ENCODE measurements at regions not wholly inside any gene's neighbourhood (a gene's known extent, or its start where the extent isn't known, plus 50 kb on each side); places are given as distances from the start of the nearest gene placed in this dataset.

- no peak for DNase-seq
- no peak overlapping the region for H3K4me3 ChIP-seq (ENCODE audit: insufficient read depth, low read depth, low read length)
- no peaks in the 10 kb centered on the region for H3K36me3 ChIP-seq (replicated peaks; ENCODE audit: control insufficient read depth, insufficient read depth, low read length)
- H3K27me3 ChIP-seq (ENCODE audit: control insufficient read depth, insufficient read depth, low read length) = no peaks in the 10 kb centered on the region
Measured at GRCh38 chr18:22314420-22314819, 103.3 kb downstream of the CTAGE1 start.

DNA sequence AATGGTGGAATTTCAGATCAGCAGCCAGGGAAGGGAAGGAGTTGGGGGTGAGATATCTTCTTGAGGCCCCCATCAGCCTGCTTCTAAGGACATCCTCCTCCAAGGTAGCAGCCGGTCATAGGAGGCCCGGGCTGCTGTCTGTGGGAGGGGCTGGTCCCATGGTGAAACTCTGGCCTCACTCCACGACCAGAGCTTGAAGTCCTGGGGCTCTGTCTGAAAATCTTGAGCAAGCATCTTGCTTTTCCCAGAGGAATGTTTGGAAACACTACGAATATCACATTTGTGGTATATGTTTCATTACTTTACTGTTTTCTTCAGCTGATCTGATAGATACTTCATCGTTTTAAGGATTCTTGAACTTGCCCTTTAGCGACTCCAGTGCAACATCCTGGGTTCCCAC lies 103.7 kb downstream of the CTAGE1 start:
- DNase-seq = no peak

DNA sequence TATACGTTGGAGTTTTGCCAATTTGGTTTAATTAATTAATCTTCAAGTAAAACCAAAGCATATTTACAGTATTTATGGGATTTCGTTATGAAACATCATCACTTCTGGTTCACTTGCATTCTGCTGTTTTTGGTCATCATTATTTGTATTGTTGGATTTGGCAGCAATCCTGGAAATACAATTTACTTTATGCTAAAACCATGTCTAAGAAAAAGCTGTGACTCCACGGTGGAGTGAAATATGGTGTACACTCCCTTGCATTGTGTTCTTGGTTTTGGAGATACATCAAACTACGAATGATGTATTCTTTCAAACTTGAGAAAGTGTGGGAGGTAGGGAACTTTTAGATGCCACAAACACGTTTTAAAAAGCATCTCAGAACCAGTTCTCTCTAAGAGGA lies 106.4 kb downstream of the CTAGE1 start:
- H3K36me3 ChIP-seq (replicated peaks; ENCODE audit: control insufficient read depth, insufficient read depth, low read length) = no peaks in the 10 kb centered on the region
- H3K27me3 ChIP-seq (ENCODE audit: control insufficient read depth, insufficient read depth, low read length) = no peaks in the 10 kb centered on the region
- H3K4me3 ChIP-seq (ENCODE audit: insufficient read depth, low read depth, low read length) = no peak overlapping the region
- DNase-seq = no peak

More for the DNA sequence above, 103.7 kb downstream of the CTAGE1 start:
- H3K27me3 ChIP-seq (ENCODE audit: control insufficient read depth, insufficient read depth, low read length) = no peaks in the 10 kb centered on the region
- no peaks in the 10 kb centered on the region for H3K36me3 ChIP-seq (replicated peaks; ENCODE audit: control insufficient read depth, insufficient read depth, low read length)
- no peak overlapping the region for H3K4me3 ChIP-seq (ENCODE audit: insufficient read depth, low read depth, low read length)

DNA sequence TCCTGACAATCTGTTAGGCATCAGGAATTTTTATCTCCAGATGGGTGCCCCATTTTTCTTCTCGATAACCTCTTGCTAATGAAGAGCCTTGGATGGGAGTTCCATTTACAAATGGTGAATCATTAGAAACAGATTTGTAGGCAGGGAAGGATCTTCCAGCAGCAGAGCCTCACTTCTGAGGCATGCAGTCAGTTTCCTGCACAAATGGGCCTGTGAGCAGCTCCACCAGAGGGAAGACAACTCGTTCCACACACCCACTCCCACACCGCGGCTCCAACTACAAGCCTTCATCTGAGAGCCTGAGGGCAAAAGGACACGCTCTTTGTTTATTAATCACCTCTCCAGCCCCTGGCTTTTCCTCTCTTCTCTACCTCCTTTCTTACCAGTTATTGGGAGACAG lies 108.5 kb downstream of the CTAGE1 start:
- H3K27me3 ChIP-seq (ENCODE audit: control insufficient read depth, insufficient read depth, low read length) = no peaks in the 10 kb centered on the region
- no peak overlapping the region for H3K4me3 ChIP-seq (ENCODE audit: insufficient read depth, low read depth, low read length)
- no peak for DNase-seq

GRCh38 chr18:22307528-22307927 lies 110.2 kb downstream of the CTAGE1 start:
- DNase-seq = no peak
- Histone ChIP-seq H3K4me3 (ENCODE audit: insufficient read depth, low read depth, low read length) (no peak overlapping the region), H3K27me3 (ENCODE audit: control insufficient read depth, insufficient read depth, low read length) (no peaks in the 10 kb centered on the region), H3K36me3 (replicated peaks; ENCODE audit: control insufficient read depth, insufficient read depth, low read length) (no peaks in the 10 kb centered on the region)

More for the DNA sequence above, 108.5 kb downstream of the CTAGE1 start:
- H3K36me3 ChIP-seq (replicated peaks; ENCODE audit: control insufficient read depth, insufficient read depth, low read length) = no peaks in the 10 kb centered on the region

GRCh38 chr18:22303927-22304326 lies 113.8 kb downstream of the CTAGE1 start:
- DNase-seq = no peak
- H3K36me3 ChIP-seq (replicated peaks; ENCODE audit: control insufficient read depth, insufficient read depth, low read length) = no peaks in the 10 kb centered on the region
- H3K27me3 ChIP-seq (ENCODE audit: control insufficient read depth, insufficient read depth, low read length) = peaks cover 1% of the 10 kb centered on the region; the same call in 1 of the 2 replicates
- no peak overlapping the region for H3K4me3 ChIP-seq (ENCODE audit: insufficient read depth, low read depth, low read length)

DNA sequence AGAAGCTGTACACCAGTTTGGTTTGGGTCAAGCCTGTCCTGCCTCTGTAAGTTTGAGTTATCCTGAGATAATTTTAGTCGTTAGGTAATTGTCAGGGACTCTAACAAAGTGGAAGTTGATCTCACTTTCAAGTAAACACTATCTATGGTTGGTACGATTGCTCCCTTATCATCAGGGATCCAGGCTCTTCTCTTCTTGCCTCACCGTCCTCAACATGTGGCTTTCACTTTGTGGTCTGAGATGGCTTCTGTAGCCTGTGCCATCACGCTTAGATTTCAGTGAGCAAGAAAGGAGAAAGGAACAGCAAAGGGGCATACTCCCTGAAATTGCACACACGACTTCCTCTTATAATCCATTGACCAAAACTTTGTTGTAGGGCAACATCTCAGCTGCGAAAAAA lies 115.6 kb downstream of the CTAGE1 start:
- Histone ChIP-seq H3K36me3 (replicated peaks; ENCODE audit: control insufficient read depth, insufficient read depth, low read length) (no peaks in the 10 kb centered on the region), H3K27me3 (ENCODE audit: control insufficient read depth, insufficient read depth, low read length) (peaks cover 1% of the 10 kb centered on the region; the same call in 1 of the 2 replicates), H3K4me3 (ENCODE audit: insufficient read depth, low read depth, low read length) (no peak overlapping the region)
- no peak for DNase-seq

DNA sequence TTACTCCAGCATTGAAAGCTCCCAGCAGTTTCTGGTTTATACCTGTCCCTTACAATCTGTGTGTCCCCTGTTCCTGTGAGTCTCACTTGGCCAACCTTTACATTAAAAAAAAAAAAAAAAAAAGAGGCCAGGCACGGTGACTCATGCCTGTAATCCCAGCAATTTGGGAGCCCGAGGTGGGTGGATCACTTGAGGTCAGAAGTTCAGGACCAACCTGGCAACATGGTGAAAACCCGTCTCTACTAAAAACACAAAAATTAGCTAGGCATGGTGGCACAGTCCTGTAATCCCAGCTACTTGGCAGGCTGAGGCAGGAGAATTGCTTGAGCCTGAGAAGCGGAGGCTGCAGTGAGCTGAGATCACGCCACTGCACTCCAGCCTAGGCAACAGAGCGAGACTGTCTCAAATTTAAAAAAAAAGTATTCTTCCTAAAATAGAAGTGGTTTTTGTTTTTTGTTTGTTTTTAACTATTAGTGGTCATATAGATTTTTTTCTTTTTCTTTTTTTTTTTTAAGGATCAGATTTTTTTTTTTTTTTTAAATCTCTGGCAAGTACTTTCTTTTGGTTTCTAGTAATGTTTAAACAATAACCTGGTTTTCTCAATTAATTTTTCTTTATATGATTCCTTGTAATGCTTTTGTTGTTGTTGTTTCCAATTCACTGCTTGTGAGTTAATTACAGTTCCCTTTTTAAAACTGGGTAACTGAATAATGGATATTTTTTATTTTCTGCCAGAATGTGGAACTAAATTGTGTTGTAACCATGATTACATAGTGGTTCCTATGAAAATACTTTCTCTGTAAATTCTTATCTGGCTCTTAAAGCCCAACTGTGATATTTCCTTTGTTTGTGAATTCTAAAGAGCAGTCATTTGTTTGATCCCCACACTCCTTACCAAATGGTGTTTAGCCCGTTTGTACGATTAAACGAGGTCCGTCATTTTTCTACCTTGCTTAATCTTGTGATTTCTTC lies 116.8 kb downstream of the CTAGE1 start:
- no peak for DNase-seq
- Histone ChIP-seq H3K36me3 (replicated peaks; ENCODE audit: control insufficient read depth, insufficient read depth, low read length) (no peaks in the 10 kb centered on the region), H3K4me3 (ENCODE audit: insufficient read depth, low read depth, low read length) (no peak overlapping the region), H3K27me3 (ENCODE audit: control insufficient read depth, insufficient read depth, low read length) (peaks cover 1% of the 10 kb centered on the region; the same call in 1 of the 2 replicates)

DNA sequence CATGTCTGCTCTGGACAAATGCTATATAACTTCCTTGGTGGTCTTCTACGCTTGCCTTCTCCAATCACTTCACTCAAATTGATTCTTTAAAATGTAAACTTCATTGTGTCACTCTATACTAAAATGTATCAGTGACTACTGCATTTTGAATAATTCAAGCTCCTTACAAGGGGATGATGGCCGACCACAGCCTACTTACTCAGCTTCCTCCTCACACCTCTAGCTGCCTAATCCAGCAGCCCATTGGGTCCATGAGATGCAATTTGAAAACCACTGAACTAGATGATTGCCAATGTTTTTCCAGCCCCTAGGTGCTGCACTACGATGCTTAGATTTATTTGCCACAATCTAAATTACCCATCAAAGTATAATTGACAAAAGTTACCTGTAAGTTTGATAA lies 120.7 kb downstream of the CTAGE1 start:
- no peaks in the 10 kb centered on the region for H3K36me3 ChIP-seq (replicated peaks; ENCODE audit: control insufficient read depth, insufficient read depth, low read length)
- peaks cover 1% of the 10 kb centered on the region; the same call in 1 of the 2 replicates for H3K27me3 ChIP-seq (ENCODE audit: control insufficient read depth, insufficient read depth, low read length)
- DNase-seq = no peak
- no peak overlapping the region for H3K4me3 ChIP-seq (ENCODE audit: insufficient read depth, low read depth, low read length)

- H3K4me3 ChIP-seq (ENCODE audit: insufficient read depth, low read depth, low read length) = no peak overlapping the region
- H3K27me3 ChIP-seq (ENCODE audit: control insufficient read depth, insufficient read depth, low read length) = no peaks in the 10 kb centered on the region
- no peak for DNase-seq
Measured at GRCh38 chr18:22296304-22296703, 121.4 kb downstream of the CTAGE1 start.

DNA sequence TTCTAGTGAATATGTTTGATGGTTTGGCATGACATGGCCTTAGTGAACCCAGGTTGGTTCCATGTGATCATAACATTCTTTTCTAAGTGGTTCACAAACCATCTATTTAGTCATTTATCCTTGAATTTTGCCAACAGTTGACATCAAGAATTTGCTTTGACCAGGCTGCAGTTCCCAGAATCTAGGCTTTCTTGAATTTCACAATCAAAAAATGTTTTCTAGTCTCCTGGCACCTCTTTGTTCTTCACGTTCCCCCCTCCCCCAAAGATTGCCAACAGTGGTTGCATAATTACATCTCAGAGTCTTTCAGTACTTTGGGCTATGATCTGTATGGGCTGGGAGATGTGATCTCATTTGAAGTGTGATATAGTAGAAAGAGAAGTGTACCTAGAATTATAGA lies 124.0 kb downstream of the GATA6 start:
- Histone ChIP-seq H3K4me3 (ENCODE audit: insufficient read depth, low read depth, low read length) (no peak overlapping the region), H3K36me3 (replicated peaks; ENCODE audit: control insufficient read depth, insufficient read depth, low read length) (no peaks in the 10 kb centered on the region), H3K27me3 (ENCODE audit: control insufficient read depth, insufficient read depth, low read length) (no peaks in the 10 kb centered on the region)
- DNase-seq = no peak

More at GRCh38 chr18:22296304-22296703, 121.4 kb downstream of the CTAGE1 start:
- H3K36me3 ChIP-seq (replicated peaks; ENCODE audit: control insufficient read depth, insufficient read depth, low read length) = no peaks in the 10 kb centered on the region

DNA sequence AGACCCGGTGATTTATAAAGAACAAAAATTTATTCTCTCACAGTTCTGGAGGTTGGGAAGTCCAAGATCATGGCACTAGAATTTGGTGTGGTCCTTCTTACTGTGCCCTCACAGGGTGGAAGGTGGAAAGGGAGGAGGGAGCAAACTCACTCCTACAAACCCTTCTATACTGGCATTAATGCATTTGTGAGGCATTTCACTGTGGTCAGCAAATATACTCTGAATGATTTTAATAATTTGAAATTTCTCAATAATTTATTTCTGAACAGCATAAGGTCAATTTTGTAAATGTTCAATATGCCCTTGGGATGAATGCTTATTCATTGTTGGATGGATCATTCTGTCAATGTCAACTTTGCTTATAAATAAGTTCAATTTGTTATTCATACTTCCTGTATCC lies 120.6 kb downstream of the GATA6 start:
- Histone ChIP-seq H3K36me3 (replicated peaks; ENCODE audit: control insufficient read depth, insufficient read depth, low read length) (no peaks in the 10 kb centered on the region), H3K27me3 (ENCODE audit: control insufficient read depth, insufficient read depth, low read length) (no peaks in the 10 kb centered on the region), H3K4me3 (ENCODE audit: insufficient read depth, low read depth, low read length) (no peak overlapping the region)
- DNase-seq = no peak

- no peak for DNase-seq
- Histone ChIP-seq H3K27me3 (ENCODE audit: control insufficient read depth, insufficient read depth, low read length) (no peaks in the 10 kb centered on the region), H3K4me3 (ENCODE audit: insufficient read depth, low read depth, low read length) (no peak overlapping the region), H3K36me3 (replicated peaks; ENCODE audit: control insufficient read depth, insufficient read depth, low read length) (no peaks in the 10 kb centered on the region)
Measured at GRCh38 chr18:22286585-22286984, 117.2 kb downstream of the GATA6 start.

GRCh38 chr18:22285361-22286140 lies 116.2 kb downstream of the GATA6 start:
- H3K4me3 ChIP-seq (ENCODE audit: insufficient read depth, low read depth, low read length) = no peak overlapping the region

More at GRCh38 chr18:22285361-22286140, 116.2 kb downstream of the GATA6 start:
- DNase-seq = no peak
- Histone ChIP-seq H3K36me3 (replicated peaks; ENCODE audit: control insufficient read depth, insufficient read depth, low read length) (no peaks in the 10 kb centered on the region), H3K27me3 (ENCODE audit: control insufficient read depth, insufficient read depth, low read length) (no peaks in the 10 kb centered on the region)

All from H7 (cell line).